ENCODE measurements at regions not wholly inside any gene's neighbourhood (a gene's known extent, or its start where the extent isn't known, plus 50 kb on each side); places are given as distances from the start of the nearest gene placed in this dataset.
"Not testable (repeated sequence)": the region's sequence is repeated elsewhere in the genome, so short reads cannot be mapped to it uniquely, and the experiment has no call there.

DNA sequence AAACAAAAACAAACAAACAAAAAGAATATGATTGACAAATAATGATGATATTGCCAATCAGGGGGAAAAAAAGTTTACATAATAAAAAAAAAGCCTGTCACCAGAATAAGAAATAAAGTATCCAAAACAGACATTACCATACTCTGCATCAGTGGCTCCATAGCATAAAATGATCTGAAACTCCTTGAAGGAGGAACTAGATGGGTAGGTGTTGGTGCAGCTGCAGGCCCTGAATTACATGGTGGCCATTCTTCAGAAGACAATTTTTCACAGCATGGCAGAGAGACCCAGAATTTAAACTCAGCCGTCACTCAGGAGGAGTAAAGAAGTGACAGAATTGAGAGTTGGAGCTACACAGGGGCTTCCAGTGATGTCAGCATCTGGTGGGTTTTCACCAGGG, 60.2 kb downstream of the GLUL start:
- DNase-seq: no peak

DNA sequence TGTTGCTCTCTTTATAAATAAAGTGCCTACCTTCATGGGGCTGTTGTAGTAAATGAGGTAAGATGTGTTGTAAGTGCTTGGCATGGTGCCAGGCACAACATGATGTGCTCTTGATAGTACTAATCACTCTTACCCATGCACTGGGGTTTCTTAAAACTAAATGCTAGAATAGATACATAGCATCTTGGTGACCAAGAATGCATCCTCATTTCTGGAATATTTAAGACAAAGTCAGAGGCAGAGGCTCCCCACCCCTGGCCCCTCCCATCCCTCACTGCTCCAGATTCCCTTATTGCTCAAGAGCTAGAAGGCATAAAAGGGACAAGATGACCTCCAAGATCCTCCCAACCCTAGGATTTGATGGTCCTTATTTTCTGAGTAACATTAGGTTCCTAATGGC, 61.3 kb downstream of the GLUL start:
- peak; percentile 39 for DNase-seq

DNA sequence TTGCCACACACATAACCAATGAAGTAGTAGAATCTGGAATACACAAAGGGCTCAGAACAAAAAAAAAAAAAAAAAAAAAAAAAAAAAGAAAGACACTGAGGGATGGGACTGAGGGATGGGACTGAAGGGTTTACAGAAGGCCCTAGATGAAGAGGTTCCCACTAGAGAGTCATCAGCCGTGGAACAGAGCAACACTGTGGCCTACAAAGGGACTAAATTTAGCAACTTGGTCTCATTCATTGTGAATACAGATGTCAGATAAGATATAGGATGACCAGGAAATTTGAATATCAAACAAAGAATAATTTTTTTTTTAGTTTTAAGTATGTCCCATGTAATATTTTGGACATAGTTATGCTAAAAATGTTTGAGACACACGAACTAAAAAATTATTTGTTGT, 62.1 kb downstream of the GLUL start:
- DNase-seq: no peak

DNA sequence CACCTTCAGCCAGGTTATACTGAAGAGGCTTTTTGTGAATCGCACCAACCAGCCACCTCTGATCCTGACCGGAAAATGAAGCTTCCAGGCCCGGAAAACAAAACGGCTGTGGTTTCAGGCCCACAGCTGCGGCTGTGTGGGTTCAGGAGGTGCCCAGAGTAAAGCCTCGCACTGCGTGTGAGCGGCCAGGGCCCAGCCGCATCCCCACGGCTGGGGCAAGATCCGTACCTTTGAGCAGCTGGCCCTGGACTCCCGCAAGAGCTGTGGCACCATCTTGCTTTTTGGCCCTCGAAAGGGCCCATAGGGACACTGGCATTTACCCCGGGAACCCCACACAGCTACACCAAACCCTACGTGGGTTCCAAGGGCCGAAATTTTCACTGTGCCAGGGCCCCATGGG, 63.0 kb downstream of the GLUL start:
- DNase-seq: no peak

DNA sequence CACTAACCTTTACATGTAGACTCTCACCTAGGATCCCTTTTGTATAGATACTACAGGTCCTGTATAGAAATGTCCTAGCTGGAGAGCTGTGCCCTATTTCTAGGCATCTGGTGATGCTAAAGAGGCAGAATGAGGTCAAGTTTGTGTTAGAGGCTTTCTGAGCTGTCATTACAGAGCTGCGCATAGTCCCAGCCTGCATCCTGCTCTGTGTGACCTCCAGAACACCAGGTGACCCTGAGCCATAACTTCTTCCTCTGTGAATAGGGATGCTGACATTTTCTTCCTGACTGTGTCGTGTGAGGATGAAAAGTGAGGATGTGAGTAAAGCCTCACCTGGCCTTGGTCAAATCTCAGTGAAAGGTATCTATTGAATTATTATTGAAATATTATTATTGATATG, 66.3 kb downstream of the GLUL start:
- DNase-seq: no peak

DNA sequence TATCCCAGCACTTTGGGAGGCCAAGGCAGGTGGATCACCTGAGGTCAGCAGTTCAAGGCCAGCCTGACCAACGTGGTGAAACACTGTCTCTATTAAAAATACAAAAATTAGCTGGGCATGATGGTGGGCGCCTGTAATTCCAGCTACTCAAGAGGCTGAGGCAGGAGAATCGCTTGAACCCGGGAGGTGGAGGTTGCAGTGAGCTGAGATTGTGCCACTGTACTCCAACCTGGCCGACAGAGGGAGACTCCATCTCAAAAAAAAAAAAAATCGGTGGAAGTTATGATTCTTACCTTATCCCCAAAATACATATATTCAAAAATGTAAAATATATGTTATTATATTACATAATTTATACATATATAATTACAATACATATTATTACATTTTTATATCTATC, 70.1 kb downstream of the GLUL start:
- not testable (repeated sequence) for DNase-seq

DNA sequence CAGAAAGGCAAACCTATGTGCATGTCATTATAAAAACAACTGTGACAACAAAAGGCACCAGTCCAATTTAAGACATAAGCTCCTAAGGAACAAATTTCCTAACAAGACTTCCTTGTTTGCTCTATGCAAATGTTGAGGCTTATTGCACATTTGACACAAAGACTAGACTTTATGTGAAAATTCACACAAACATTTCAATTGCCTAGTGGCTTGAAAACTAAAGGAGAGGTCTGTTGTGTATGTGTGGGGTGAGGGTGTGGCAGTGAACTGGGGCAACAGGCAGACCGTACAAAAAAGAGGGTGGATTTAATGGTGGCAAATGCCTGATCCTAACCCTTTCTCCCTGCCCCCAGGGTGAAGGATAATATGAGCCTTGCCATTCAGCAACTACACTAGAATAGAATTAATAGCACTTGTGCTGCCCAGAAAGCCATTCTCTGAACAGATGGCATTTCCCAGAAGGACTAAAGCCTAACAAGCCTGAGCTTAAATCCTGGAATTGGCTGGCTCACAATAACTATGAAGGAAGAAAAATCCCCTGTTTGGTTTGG, 73.9 kb downstream of the GLUL start:
- peak; percentile 60 for DNase-seq

DNA sequence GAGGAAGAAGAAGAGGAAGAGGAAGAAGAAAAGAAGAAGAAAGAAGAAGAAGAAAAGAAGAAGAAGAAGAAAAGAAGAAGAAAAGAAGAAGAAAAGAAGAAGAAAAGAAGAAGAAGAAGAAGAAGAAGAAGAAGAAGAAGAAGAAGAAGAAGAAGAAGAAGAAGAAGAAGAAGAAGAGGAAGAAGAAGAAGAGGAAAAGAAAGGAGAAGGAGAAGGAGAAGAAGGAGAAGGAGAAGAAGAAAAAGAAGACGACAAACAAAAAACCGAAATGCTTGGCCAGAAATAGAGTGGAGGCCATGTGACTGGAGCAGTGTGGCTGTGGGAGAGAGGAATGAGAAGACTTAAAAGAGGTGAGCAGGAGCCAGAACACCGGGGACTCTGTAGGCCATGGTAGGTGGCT, 75.1 kb downstream of the GLUL start:
- DNase-seq: not testable (repeated sequence)

DNA sequence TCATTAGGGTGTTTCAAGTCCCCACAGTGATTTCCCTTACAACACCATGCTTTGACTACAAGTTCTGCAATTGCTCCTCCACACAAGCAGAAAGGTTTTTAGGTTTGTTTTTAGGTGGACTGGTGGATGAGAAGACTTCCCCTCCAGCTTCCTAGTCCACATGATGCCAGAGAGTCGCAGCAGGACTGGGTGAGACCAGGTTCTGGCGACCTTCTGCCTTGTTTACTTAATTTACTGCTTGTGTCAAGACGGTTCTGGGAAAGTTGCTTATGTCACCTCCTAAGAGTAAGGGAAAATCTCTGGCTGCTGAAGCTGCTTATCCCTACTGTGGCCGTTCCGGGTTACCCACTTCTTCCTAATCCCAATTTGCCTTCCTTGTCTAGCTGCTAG, 76.4 kb downstream of the GLUL start:
- DNase-seq: no peak

DNA sequence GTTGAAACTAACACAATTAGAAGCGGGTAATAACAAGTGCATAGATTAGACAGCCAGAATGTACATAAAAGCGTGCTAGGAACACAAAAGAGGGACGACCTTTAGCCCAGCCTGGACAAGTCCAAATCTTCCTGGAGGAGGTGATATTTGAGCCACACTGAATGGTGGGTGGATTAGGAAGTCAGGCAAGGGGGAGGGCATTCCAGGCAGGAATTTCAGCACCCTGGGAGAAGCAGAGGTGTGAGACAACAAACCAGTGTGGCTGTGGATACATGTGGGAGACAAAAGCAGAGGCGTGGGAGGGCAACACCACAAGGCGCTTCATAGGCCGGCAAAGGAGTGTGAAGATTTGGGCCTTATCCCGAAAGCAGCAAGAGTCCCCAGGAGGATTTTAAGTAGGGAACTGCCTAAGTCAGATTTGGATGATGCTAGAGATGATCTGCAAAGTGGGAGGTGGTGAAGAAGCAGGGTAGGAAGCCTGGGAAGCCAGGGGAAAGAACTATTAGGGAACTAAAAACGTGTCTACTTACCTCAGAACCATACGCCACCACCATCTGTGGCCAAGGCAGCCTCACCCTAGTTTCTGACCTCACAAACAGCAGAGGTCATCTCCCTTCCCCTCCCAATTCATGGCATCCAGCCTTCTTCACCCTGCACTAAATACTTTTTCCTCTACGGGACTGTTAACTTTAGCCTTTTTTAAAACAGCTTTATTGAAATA, 81.8 kb downstream of the GLUL start:
- DNase-seq: no peak

DNA sequence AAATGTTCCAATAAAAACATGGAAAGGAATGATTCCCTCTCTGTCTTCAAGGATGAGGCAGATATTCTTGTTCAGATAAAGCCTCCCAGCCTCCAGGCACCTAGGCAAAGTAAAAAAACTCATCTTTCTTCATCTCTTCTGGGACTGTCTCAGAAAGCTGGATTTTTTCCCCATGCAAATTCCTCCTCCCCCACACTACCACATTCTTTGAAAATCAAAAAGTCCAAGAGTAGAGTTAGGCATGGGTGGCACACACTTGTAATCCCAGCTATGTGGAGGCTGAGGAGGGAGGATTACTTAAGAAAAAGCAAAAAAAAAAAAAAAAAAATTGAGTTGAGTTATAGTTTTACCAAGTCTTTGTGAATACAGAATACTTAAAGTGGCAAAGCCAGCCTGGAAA, 82.8 kb downstream of the GLUL start:
- no peak for DNase-seq

DNA sequence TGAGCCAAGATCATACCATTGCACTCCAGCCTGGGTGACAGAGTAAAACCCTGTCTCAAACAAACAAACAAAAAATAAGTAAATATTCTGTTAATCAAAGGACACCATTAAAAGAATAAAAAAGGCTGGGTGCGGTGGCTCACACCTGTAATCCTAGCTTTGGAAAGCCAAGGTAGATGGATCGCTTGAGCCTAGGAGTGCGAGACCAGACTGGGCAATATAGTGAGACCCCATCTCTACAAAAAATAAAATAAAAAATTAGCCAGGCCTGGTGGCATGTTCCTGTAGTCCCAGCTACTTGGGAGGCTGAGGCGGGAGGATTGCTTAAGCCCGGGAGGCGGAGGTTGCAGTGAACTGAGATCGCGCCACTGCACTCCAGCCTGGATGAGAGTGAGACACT, 84.1 kb downstream of the GLUL start:
- DNase-seq: not testable (repeated sequence)

DNA sequence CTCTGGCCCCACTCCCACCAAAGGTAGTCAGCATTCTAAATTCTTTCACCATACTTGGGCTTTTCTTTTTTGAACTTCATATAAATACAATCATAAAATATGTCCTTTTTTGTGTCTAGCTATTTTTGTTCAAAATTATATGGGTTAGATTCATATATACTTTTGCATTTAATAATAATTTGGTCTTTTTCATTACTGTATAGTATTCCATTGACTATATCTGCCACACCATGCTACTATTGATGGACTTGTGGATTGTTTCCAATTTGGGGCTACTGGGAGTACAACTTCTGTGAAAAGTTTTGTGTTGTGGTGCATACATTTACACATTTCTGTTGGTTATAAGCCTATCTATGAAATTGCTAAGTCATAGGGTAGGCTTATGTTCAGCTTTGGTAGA, 85.7 kb downstream of the GLUL start:
- no peak for DNase-seq

DNA sequence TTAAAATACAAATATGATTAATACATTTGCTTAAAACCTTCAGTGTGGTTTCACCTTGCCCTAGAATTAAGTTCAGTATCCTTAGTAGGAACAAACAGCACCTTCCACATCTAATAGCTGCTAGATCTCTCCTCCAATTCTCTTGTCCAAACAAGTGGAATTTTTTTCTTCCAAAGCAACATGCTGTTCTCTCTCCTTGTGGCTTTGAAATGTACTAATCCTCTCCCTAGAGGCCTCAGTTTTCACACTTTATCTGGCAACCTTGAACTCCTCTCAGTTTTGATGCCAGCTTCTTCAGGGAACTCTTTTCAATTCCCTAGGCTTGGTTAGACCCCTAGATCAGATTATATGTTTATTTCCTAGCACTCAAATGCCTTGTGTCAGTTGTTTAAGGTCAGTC, 87.0 kb downstream of the GLUL start:
- no peak for DNase-seq

DNA sequence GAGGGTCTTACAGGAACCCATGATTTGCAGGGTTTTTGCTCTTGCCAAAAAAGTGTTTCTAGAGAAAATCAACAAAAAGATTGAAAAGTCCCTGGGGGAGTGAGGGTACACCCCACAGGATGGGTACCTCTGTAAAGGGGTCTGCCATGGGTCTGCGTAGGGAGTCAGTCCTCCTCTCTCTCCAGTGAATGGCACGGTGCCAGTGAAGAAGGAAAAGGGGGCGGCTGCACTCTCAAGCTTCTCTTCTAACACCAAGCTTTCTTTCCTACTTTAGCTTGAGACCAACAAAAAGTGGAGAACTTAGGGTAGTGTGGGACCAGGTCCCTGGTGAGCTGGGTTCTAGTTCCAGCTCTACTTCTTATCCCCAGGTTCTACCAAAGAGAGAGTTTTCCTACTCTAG, 87.4 kb downstream of the GLUL start:
- DNase-seq: peak; percentile 4

DNA sequence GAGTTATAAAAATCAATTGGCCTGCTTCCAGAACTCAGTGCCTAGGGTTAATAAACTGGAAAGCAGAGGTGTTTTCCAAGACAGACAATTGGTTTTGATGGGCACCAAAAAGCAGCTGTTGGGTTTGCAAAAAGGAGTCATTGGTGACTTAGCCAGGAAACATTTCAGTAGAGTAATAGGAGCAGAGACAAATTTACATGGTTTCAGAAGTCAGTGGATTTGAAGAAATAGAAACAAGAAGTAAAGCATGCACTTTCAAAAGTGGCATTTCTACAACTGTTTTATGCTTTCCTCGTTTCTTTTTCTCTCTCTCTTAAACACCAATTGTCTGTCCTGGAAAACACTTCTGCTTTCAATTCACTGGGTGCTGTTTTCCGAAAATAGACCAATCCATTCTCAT, 87.8 kb downstream of the GLUL start:
- DNase-seq: peak; percentile 75

DNA sequence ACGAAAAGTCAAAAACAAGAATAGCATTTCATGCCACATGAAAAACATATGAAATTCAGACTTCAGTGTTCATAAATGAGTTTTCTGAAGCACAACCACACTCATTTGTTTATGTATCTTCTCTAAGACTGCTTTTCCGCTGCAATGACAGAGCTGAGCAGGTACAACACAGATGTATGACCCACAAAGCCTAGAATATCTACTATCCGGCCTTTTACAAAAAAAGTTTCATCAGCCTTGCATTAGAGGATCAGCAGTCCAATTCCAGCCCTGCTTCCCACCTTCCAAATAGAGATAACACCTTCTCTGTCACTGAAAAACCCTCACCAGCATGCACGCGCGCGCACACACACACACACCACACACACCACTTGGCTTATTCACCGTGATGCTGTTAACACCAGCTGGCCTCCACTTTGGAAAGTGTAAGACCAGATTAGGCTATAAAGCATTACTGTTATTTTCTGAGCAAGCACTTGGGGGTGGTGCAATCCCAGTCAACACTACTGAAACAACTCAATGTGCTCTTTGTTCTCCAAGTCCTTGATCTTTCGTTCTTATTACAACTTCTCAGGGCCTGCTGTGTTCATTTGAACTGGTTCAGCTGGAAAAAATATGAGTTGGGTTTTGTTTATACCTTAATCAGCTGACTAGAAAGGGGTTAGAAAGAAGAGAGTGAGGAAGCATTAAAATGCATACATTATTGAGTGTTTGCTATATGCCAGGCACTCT, 90.0 kb downstream of the GLUL start:
- DNase-seq: peak; percentile 4

DNA sequence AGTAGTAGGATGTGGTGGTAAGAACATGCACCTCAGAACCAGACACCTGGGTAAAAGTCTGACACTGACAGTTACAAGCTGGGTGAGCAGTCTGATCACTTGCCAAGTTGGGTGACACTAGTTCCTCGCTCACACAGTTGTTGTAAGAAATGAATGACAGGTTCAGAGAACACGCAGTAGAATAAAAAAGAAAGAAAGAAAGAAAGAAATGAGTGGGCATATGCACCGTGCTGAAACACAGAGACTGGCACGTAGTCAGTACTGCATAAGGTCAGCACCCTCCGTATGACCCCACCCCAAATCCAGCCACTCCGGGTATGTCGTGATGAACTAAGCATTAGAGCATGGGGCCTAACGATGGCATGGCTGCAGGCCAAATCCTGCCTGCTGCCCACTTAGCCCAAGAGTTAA, 90.6 kb downstream of the GLUL start:
- DNase-seq: no peak

DNA sequence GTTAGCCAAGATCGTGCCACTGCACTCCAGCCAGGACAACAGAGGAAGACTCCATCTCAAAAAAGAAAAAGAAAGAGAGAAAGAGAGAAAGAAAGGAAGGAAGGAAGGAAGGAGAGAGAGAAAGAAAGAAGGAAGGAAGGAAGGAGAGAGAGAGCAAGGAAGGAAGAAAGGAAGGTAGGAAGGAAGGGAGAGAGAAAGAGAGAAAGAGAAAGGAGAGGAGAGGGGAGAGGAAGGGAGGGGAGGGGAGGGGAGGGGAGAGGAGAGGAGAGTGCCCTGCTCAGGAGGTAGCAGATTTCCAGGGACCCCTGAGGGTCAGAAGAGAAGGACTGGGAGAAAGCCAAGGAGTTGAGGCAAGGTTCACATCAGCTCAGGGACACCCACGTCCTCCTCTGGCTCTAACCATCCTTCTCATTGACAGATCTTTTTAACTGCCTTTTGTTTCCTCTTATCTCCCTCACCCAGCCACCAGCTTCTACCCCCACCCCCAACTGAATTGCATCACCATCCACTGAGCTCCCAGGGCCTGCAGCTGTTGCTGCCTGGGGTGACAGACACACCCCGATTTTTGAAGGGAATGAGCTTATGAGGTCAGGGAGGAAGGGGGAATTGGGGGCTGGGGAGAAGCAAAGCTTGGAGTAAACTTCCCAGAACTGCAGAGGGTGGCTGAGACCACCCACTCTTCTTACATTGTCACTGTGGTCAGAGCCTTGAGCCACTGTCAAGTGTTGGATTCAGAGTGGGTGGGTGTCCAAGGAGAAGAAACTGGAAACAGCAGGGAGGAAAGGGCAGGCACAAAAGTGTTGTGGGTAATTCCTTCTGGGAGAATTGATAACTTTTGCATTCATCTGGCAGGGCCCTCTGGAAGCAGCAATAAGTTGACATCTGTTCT, 91.6 kb downstream of the GLUL start:
- DNase-seq: no peak

DNA sequence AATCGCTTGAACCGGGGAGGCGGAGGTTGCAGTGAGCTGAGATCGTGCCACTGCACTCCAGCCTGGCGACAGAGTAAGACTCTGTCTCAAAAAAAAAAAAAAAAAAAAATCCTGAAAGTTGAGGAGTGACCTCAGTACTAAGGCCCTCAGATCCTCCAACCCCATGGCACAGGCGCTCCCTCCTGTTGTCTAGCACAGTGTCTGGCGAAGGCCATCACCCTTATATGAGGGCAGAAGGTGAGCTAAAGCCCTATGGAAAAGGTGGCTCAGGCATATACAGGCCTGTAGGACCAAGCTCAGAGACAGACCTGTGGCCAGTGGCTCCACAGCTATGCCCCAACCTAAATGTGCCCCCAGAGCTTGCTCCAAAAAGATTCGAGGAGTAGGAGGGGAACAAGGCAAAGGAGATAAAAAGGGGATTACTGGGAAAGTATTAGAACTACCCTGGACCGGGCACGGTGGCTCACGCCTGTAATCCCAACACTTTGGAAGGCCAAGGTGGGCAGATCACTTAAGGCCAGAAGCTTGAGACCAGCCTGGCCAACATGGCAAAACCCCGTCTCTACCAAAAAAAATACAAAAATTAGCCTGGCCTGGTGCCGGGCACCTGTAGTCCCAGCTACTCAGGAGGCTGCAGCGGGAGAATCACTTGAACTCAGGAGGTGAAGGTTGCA, 92.4 kb downstream of the GLUL start:
- DNase-seq: not testable (repeated sequence)

DNA sequence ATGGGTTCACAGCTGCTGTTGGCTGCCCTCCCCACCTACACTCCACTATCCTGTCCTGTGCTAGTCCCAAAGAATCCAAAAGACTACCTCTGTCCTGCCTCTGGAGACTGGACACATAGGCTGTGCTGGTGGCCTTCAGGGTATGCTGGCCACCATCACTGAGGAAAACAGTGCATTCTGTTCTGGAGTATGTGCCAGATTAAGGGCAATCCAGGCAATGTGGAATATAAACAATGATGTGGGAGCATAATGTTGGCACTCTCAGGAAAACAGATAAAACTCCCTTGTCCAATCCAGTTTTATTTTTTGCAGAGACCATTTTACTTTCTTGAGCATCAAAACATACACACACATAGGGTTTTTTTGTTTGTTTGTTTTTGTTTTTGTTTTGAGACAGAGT, 94.3 kb downstream of the GLUL start:
- DNase-seq: no peak

DNA sequence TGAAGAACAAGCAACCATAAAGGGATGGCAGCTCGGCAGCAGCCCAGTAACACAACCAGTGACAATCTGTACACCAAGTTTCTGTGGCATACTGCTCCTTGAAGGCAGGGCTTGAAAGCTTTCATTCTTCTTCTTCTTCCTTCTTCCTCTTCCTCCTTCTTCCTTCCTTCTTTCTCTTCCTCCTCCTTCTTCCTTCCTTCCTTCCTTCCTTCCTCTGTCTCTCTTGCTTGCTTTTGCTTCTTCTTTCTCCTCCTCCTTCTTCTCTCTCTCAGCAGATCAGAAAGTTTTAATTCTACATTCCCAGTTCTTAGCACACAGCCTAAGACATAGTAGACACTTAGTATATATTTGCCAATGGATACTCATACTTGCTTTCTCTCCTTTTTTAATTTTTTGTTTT, 95.9 kb downstream of the GLUL start:
- no peak for DNase-seq

DNA sequence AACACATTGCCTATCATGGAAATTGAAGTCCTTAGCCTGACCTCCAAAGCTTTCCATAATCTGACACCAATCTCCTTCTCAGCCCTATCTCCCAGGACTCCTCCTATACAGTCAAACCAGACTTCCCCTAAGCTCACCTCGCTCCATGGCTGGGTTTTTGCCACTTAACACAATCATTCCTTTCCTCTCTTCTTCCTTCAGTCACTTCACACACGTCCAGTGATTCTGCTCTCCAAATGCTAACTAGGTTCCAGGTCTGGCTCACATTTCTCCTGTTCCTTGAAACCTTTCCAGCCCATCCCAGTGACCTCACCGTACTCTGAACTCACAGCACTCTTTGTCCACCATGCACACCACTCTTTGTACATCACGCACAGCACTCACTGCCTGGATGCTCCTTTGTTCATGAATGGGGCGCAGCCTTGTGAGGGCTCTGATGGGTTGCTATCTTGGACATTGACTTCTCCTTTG, 98.4 kb downstream of the GLUL start:
- DNase-seq: no peak
